Activated CD8-positive, alpha-beta memory T cell treated with anti-CD3 and anti-CD28 coated beads for 4 hours (primary cell): ENCODE measurements at regions not wholly inside any gene's neighbourhood (a gene's known extent, or its start where the extent isn't known, plus 50 kb on each side); places are given as distances from the start of the nearest gene placed in this dataset.
"Not testable (repeated sequence)": the region's sequence is repeated elsewhere in the genome, so short reads cannot be mapped to it uniquely, and the experiment has no call there.

Source experiments
- DNase-seq, 2 donors: peaks; one replicate each; pipeline ENCODE4 v3.0.0-alpha.2; 2020; ENCODE audit warnings: low read depth in 2 of 2

GRCh38 chr1:121051161-121051790 lies 132.9 kb downstream of the FAM72B start:
- DNase-seq = not testable (repeated sequence)

DNA sequence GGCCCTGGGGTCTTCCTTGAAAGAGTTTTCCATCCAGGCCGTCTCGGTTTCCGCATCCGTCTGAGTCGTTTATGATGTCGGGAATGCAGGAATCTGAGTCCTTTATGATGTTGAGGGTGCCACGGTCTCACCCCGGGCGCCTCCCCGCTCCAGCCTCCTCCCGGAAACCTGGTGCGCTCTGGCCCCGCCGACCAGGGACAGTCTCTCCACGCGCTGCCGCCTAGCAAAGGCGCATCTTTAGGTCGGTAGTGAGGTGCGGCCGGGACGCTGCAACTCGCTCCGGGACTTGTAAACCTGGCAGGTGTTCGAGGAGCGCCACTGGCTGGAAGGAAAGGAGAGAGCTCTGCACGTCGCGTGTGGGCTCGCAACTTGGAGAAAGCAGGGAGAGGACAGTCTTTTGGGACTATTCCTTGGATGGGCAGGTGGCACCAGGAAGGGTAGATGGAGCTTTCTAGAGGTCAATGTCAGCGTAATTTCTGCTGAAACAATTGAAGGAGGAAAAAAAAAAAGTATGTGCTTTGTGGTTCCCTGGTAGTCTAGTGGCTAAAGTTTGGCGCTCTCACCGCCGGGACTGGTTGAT lies 132.0 kb downstream of the FAM72B start:
- DNase-seq = not testable (repeated sequence)

GRCh38 chr1:121054928-121055327 lies 129.2 kb downstream of the FAM72B start:
- not testable (repeated sequence) for DNase-seq

GRCh38 chr1:121066925-121067324 lies 117.2 kb downstream of the FAM72B start:
- not testable (repeated sequence) for DNase-seq

- not testable (repeated sequence) for DNase-seq
Observed at GRCh38 chr1:121068738-121069499, 115.2 kb downstream of the FAM72B start.

GRCh38 chr1:121073852-121074251 lies 110.3 kb downstream of the FAM72B start:
- DNase-seq = not testable (repeated sequence)

DNA sequence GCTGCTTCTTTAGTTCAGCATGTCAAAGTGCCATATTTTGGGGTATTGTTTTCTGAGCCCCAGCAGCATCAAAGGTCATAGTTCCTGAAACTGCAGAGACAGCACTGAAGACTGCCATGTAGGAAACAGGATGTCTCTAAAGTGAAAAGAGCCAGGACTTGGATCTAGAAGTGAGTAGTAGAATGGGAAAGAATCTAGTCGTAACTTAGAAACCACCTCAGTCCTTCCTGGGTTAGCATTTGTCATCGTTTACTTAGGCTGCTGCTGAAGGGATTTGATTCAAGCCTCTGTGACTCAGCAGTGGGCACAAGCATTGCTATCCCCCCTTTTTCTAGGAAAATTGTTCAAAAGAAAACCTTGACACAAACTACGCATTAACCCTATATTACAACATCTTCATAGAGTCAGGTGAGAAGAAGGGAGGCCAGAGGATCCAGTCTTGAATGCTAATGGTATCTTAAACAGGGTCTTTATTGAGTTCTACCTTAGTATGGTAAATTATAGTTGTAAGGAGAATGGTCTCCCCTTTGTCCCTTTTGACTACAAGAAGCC lies 108.8 kb downstream of the FAM72B start:
- not testable (repeated sequence) for DNase-seq

- not testable (repeated sequence) for DNase-seq
Observed at GRCh38 chr1:121076674-121077073, 107.5 kb downstream of the FAM72B start.

GRCh38 chr1:121079655-121080054 lies 104.5 kb downstream of the FAM72B start:
- DNase-seq = not testable (repeated sequence)

DNA sequence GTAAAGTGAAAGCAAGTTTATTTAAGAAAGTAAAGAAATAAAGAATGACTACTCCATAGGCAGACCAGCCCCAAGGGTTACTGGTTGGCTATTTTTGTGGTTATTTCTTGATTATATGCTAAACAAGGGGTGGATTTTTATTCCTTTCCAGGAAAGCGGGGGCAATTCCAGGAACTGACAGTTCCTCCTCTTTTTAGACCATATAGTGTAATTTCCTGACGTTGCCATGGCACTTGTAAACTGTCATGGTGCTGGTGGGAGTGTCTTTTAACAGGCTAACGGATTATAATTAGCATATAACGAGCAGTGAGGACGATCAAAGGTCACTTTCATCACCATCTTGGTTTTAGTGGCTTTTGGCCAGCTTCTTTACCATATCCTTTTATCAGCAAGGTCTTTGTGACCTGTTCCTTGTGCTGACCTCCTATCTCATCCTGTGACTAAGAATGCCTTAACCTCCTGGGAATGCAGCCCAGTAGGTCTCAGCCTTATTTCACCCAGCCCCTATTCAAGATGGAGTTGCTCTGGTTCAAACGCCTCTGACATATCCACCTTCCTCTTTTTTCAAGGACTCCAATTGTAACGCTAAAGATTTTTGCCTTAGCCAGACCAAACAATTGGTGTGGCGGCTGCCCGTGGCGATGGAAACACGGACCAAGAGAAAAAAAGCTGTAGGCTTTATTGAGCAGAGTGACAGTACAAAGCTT lies 103.8 kb downstream of the FAM72B start:
- not testable (repeated sequence) for DNase-seq

DNA sequence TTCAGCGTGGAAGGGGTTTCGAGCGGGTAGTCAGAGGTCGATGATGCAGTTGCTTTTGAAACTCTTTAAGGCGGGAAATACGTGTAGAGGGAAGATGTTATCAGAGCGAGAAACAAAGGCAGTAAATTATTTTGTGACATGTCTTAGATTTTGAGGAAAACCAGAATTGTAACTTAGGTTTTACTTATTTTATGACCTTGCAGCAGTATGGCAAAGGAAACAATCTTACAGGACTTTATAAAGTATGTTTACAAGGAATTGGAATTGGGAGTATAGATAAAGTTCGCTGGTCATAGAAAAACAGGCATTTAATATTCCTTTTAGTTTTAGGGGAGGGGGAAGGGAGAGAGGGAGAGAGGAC lies 103.3 kb downstream of the FAM72B start:
- not testable (repeated sequence) for DNase-seq

- not testable (repeated sequence) for DNase-seq
Observed at GRCh38 chr1:121081625-121082199, 102.4 kb downstream of the FAM72B start.

DNA sequence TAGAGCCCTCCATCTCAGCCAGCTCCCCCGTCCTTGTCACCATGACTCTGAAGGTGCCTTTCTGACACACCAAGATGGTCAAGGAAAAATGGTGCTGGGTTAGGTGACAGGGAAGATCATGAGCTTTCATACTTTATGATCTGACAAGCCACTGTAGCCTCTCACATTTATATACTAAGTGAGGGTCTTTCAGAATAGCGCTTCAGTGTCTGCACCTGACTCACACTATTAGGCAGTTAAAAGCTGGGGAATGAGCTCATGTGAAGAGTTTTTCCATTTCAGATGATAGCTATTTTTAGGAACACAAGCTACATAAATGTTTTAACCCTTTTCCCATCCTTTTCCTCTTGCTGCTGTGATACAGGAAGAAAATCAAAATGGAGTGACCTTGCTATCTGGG lies 101.1 kb downstream of the FAM72B start:
- not testable (repeated sequence) for DNase-seq

DNA sequence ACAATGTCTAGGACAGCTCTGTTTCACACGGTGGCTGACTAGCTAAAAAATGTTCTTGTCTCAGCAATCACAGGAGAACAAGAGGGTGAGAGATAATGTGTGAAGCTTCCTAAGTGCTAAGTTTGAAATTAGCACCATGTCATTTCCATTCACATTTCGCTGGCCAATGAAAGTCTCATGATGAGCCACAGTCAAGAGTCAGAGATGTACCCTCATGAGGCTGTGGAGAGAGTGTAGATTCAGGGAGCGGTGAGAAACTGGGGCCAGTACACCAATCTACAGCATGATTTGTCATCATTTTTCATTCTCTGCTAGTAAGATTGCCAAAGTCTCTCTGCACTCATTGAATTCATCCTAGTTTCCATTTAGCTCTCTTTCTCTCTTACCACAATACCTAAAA lies 97.9 kb downstream of the FAM72B start:
- DNase-seq = not testable (repeated sequence)

DNA sequence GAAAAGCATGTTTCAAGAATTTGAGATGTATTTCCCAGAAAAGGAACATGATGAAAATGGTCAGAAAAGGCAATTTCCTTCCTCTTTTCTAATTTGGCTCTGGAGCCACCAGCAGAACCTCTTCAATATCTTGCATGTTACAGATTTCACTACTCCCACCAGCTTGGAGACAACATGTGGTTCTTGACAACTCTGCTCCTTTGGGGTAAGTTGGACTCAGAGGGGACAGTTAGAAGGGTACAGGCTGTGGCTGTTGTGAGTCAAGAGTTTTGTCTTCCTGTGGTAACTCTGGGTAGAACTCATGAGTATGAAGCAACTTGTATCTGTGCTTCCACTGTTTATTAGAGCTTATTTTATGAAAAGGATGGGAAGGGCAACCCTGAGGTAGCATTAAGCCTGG lies 96.9 kb downstream of the FAM72B start:
- DNase-seq = not testable (repeated sequence)

DNA sequence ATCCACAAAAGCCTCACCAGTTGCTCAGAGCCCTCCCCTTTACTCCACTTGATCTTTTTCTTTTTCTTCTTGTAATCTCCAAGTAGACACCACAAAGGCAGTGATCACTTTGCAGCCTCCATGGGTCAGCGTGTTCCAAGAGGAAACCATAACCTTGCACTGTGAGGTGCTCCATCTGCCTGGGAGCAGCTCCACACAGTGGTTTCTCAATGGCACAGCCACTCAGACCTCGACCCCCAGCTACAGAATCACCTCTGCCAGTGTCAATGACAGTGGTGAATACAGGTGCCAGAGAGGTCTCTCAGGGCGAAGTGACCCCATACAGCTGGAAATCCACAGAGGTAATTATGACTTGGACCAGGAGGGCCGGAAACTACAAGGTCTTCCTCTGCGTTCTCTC lies 95.6 kb downstream of the FAM72B start:
- not testable (repeated sequence) for DNase-seq

DNA sequence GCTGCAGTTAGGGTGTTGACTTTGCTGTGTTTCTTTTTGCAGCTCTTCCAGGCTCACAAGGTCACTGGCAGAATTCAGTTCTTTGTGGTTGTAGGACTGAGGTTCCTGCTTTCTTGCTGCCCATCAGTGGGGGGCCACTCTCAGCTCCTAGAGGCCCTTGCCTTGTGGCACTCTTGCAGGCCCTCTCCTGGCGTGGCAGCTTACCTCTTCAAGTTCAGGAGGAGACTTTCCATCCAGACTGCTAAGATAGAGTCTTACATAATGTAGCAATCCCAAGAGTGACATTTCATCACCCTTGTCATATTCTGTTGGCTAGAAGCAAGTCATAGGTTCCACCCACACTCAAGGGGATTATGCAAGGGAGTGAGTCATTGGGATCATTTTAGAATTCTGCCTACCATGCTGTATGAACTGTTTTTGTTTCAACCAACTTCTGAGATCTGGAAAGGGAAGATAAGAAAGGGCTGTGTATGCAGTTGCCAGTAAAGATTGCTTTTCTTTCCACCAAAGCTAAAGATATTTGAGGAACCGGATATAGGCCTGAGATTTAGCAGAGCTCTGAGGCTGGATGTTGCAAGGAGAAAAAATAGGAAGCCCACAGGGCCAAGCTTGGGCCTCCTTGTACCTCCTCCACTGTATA lies 91.7 kb downstream of the FAM72B start:
- DNase-seq = not testable (repeated sequence)

- not testable (repeated sequence) for DNase-seq
Observed at GRCh38 chr1:121095014-121095413, 89.1 kb downstream of the FAM72B start.

DNA sequence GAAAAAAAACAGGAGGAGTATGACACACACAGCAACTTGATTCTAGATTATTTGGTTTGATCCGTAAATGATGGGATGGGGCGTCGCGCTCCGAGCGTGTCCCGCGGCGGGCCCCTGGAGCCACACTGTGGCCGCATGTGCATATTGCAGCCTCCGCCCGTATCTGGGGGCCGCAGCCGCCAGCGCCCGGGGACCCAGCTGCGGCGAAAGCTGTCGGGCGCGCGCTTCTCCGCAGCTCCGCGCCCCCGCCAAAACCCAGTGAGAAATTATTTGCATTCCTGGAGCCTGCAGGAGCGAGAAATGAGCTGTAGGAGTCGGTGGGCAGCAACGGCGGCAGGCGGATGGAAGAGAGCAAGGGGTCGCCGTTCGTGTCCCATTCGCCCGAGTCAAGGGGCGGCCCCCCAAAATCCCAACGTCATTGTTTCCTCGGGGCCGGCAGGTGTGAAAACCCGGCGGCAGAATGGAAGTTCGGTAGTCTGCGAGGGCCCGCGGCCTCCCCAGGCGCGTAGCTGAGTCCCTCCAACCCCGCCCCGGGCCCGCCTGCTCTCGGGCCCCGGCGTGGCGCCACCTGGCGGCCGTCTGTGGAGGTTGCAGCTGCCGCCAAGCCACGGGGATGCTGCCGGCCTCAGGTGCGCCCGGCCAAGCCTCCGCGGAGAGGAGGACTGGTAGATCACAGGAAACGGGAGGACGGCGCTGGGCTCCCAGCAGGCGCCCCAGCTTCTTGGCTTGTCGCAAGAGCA lies 86.8 kb downstream of the FAM72B start:
- peak; percentile 67 to 70 for DNase-seq

DNA sequence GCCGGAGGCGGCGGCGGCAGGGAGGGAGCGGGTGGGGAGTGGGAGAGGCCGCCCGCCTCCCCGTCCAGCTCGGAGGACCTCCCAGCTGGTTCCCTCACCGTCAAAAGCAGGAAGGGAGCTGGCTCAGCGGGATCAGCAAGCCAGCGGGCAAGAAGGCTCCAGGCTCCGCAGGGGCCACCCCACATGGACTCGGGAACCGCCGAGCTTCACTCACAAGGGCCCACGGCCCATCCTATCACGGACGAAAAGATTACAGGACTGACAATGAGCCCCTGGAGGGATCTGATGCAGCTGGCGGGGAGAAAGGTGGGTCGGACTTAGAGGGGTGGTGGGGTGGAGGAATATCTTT lies 86.3 kb downstream of the FAM72B start:
- DNase-seq = not testable (repeated sequence)
